SH-SY5Y (cell line): ENCODE measurements at regions not wholly inside any gene's neighbourhood (a gene's known extent, or its start where the extent isn't known, plus 50 kb on each side); places are given as distances from the start of the nearest gene placed in this dataset.

Experiments
- GATA2 ChIP-seq: IDR thresholded peaks from 2 replicates; pipeline ENCODE4 v1.6.1; 2011; ENCODE audit warnings: mild to moderate bottlenecking, low read depth, low read length
- GATA3 ChIP-seq: IDR thresholded peaks from 2 replicates; pipeline ENCODE4 v1.6.1; 2011; ENCODE audit warnings: low read depth, mild to moderate bottlenecking, low read length, moderate library complexity

- TF ChIP-seq GATA2: no peak; the same call in 1 of the 2 replicates
- TF ChIP-seq GATA3: no peak
Measured at GRCh38 chr4:112075129-112075753, 70.0 kb upstream of the FAM241A start.
